ENCODE measurements at regions not wholly inside any gene's neighbourhood (a gene's known extent, or its start where the extent isn't known, plus 50 kb on each side); places are given as distances from the start of the nearest gene placed in this dataset.
"Not testable (repeated sequence)": the region's sequence is repeated elsewhere in the genome, so short reads cannot be mapped to it uniquely, and the experiment has no call there.

DNA sequence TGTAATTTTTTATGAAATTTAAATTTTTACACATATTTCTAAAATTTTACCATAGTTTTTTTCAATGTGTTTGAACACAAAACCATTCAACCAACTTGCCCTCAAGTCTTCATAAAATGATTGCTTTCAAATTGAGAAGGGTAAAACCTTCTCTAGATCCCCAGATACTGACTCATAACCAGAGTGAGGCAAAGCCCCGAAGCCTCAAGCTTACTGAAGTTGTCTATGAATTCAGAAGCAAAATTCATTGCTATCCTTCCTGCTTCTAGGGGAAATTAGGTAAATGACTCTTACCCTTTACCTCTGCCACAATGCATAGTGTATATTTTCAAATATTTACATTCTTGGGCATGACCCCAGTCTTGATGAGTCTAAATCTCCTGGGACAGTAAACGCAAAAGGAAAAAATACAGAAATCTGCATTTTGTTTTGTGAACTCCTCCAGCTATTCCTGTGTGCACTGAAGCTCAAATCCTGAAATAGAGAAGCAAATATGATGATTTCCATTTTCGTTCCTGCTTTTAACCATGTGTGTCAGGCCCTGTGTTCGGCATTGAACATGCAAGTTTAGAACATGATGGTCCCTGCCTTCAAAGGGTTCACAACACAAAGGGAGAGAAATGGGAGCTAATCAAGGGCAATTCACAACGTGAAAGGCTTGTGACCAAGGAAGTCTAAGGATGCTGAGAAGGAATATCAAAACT lies 246.3 kb downstream of the SUCLG1 start:
- no peak for DNase-seq

DNA sequence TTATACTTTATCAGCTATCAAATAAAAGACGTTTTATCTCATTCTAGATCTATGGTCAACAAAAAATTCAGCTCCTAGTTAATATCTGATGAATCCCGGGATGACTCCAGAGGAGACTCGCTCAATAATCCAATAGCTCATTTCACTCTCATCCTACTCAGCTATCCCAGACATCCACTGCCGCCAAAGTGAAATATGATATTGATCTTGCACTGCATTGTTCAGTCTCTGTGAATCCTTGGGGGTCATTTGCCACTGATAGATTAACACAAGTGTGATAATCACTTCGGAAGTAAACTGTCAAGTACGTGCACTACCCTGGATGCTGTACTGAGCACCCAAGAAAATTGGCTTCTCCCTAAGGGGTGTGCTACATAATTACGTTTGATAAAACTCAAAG lies 249.1 kb downstream of the SUCLG1 start:
- no peak for DNase-seq

DNA sequence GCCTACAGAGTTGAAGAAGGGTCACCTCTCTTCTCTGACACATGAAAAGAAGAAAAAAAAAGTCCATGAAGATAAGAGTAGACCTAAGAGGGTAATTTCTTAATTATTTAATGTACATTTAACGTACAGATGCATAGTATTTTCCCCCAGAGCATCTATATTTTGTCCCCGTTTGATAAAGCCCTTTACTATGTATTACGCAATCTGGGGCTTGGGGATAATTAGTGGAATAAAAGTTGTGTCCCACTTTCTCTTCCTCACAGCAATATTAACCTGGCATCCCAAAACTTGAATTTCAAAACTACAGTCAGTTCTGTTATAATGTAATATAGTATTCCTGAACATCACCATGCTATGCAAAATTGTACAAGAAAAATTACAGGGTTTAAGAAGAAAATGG lies 254.1 kb downstream of the SUCLG1 start:
- no peak for DNase-seq

DNA sequence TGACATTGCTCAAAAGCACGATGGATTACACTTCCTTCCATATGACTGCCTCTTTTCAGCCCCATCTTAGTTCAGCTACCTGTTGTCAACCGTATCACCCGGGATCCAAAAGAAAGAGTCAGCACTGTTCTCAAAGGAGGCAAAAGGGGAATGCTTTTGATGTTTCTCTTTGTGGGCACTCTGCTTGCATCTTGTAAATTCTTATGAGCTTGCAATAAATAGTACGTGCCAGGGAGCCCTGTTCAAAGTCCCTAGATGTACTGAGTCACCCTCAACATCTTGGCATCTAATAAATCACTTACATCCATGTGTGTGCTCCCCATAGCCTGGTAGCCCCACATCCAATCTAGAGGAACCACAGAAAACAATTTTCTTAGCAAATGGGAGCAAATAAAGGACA lies 256.9 kb downstream of the SUCLG1 start:
- DNase-seq = no peak

GRCh38 chr2:84201158-84201557 lies 257.9 kb downstream of the SUCLG1 start:
- DNase-seq = no peak

- DNase-seq = no peak
These were observed 261.2 kb downstream of the SUCLG1 start for GRCh38 chr2:84197901-84198300.

DNA sequence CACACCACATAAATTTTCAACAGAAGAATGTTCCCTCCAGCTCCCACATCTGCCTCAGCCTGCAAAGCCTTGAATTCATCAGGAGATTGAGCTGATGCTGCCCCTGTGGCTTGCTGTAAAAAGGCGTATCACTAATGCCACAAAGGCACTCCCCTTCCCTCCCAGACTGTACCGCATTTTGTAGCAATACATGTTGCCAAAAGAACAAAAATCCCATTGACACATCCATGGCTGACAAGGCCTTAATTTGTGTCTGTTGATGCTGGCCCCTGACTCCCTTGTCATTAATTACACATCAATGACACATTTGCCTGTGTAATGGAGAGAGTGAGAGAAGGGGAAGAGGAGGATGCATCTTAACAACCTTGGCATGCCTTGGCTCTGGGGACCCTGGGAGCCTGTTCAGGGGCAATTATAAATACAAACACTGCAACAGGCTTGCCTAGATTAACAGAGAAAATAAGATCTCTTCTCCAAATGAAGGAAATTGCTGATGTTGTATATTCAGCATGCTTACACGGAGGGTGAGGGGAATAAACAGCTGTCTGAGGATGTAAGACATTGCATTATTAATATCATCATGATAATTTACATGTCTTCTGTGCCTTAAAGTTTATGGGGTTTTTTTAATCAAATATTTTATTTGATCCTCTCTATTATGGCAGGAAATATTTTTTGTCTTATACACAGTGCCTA lies 264.0 kb downstream of the SUCLG1 start:
- DNase-seq = no peak

GRCh38 chr2:84194181-84194580 lies 264.9 kb downstream of the SUCLG1 start:
- DNase-seq = no peak

- no peak for DNase-seq
These were observed 271.8 kb downstream of the SUCLG1 start for GRCh38 chr2:84187258-84187657.

DNA sequence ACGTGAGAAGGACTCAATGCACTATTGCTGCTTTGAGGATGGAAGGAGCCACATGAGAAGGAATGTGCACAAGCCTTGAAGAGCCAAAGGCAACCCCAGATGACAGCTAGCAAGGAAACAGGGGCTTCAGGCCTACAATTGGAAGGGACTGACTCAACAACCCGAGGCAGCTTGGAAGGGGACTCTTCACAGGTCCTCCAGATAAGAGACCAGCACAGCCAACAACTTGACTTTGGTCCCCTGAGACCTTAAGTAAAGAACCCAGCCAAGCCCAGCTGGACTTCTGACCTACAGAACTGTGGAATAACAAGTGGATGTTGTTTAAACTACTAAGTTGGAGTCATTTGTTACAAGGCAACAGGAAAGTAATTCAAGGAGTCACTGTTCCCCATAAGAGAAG lies 277.2 kb downstream of the SUCLG1 start:
- no peak for DNase-seq

GRCh38 chr2:84177733-84178132 lies 281.3 kb downstream of the SUCLG1 start:
- no peak for DNase-seq

GRCh38 chr2:84175970-84176369 lies 283.1 kb downstream of the SUCLG1 start:
- DNase-seq = no peak

DNA sequence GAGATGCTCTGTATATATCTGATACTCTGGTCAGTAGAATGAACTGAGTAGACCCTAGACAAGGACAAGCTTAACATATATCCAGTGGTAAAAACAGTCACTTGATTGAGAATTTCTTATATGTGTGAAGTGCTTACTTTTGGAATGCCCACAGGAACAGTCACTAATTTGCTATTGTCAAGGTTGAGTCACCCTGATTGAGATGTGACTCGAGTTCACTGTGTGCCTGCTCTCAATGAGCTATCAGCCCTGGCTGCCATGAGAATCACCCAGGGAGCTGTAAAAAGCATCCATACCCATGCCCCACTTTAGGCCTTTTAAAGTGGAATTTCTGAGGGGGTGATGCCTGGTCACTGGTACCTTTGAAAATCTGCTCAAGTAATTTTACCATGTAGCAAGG lies 283.7 kb downstream of the SUCLG1 start:
- DNase-seq = no peak

DNA sequence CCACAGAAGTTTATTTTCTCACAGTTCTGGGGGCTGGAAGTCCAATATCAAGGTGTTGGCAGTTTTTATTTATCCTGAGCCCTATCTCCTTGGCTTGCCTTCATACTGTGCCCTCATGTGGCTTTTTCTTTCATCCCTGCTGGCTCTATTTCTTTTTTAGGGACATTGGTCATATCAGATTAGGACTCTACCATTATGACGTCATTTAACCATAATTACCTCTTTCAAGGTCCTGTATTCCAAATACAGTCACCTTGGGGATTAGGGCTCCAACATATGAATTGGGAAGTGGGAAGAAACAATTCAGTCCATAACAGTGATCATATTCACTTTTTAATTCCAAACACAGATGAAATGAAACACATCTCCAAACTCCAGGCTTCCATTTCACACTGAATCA lies 286.0 kb downstream of the SUCLG1 start:
- DNase-seq = no peak

DNA sequence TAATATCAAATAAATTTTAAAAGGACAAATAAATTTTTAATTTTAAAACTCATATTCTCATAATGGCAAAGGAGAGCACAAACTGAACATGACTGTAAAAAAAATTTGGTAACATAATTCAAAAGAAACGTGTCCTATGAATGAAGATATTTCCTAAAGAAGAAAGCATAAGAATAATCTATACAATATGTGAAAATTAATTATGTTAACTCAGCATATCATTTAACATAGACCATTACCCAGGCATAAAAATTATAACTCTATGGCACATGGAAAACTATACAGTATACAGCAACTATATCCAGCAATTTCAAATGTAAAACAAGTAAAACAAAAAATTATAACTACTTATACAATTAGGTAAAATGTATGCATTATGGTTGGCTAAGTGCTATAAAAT lies 288.1 kb downstream of the SUCLG1 start:
- no peak for DNase-seq

GRCh38 chr2:84169871-84170270 lies 289.2 kb downstream of the SUCLG1 start:
- DNase-seq = no peak

GRCh38 chr2:84168552-84168951 lies 290.5 kb downstream of the SUCLG1 start:
- not testable (repeated sequence) for DNase-seq

- DNase-seq = no peak
These were observed 293.8 kb downstream of the SUCLG1 start for GRCh38 chr2:84165256-84165655.

GRCh38 chr2:84160453-84160852 lies 298.6 kb downstream of the SUCLG1 start:
- DNase-seq = no peak

DNA sequence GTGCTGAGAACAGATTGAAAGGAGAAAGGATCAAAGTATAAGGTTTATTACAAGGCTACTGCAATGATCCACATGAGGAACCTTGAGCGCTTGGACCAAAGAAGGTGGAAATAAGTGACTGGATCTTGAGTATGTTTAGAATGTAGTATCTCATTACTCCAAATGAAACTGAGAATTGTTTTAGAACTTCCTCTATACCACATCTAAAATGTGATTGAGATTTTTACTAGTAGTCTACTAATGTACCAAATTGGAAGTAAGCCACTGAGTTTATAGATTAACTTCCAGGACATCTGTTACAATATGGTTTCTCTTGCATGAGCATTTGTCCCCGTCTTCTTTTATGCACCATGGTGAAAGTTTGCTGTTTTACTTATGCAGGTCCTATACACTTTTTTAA lies 300.5 kb downstream of the SUCLG1 start:
- no peak for DNase-seq

- DNase-seq = no peak
These were observed 306.6 kb downstream of the SUCLG1 start for GRCh38 chr2:84152462-84152861.

- no peak for DNase-seq
These were observed 314.7 kb downstream of the SUCLG1 start for GRCh38 chr2:84144345-84144744.

DNA sequence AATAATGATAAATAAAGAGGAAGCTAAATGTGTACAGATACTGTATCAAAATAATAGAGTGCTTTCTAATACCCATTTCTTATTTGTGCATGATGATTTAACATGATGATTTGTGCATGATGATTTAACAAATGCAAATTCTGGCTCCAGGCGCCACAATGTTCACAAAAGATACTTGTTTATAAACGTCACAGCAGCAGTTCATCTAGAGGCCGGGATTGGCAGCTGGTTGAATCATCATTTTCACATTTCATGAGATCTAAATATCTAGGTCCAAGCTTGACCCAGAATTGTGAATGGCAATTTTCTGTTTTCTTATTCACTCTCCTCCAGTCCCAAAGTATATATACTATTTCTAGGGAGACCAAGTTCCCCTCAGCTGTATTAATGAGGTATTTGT lies 322.0 kb downstream of the SUCLG1 start:
- DNase-seq = no peak

DNA sequence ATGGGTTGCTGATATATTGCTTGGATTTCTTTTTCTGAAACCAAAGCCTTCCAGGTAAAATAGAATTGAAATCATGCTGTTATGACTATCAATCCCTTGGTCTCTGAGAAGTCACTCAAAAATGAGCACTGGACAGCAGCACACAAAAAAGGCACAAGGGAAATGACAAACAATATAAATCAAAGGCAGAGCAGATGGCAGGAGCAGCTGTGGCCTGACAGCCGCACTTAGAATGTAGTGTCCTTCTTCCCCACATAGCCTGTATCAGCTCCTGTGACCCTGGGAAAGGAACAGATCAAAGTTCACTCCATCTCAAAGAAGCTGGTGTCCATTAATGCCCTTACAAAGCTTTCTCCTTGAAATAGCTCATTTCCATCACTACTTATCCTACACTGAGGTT lies 326.7 kb downstream of the SUCLG1 start:
- DNase-seq = no peak

GRCh38 chr2:84131278-84131830 lies 327.7 kb downstream of the SUCLG1 start:
- DNase-seq = no peak

Measured in fibroblast of skin of right biceps (primary cell).